SK-N-DZ (cell line): ENCODE measurements at regions not wholly inside any gene's neighbourhood (a gene's known extent, or its start where the extent isn't known, plus 50 kb on each side); places are given as distances from the start of the nearest gene placed in this dataset.

Experiments used
- DNase-seq: peaks from one replicate; pipeline ENCODE4 v3.0.0-alpha.2; 2015; ENCODE audit warnings: low spot score

GRCh38 chr21:23480591-23481270 lies 2126.6 kb downstream of the MRPL39 start:
- DNase-seq, result no peak

GRCh38 chr21:23478381-23478780 lies 2128.9 kb downstream of the MRPL39 start:
- no peak for DNase-seq

- peak; percentile 92 for DNase-seq
Observed at GRCh38 chr21:23475281-23476219, 2131.7 kb downstream of the MRPL39 start.

GRCh38 chr21:23471877-23472276 lies 2135.4 kb downstream of the MRPL39 start:
- no peak for DNase-seq

- DNase-seq, result no peak
Observed at GRCh38 chr21:23463365-23463764, 2143.9 kb downstream of the MRPL39 start.

GRCh38 chr21:23455676-23456075 lies 2151.6 kb downstream of the MRPL39 start:
- no peak for DNase-seq

GRCh38 chr21:23452384-23453083 lies 2154.7 kb downstream of the MRPL39 start:
- DNase-seq, result no peak

GRCh38 chr21:23445307-23445706 lies 2162.0 kb downstream of the MRPL39 start:
- DNase-seq, result peak; percentile 16

GRCh38 chr21:23438081-23438480 lies 2169.2 kb downstream of the MRPL39 start:
- DNase-seq, result peak; percentile 23

- peak; percentile 95 for DNase-seq
Observed at GRCh38 chr21:23402929-23403520, 2204.3 kb downstream of the MRPL39 start.

- peak; percentile 57 for DNase-seq
Observed at GRCh38 chr21:23401278-23401677, 2206.0 kb downstream of the MRPL39 start.

GRCh38 chr21:23398726-23399125 lies 2208.6 kb downstream of the MRPL39 start:
- DNase-seq, result peak; percentile 21

GRCh38 chr21:23394458-23394857 lies 2212.8 kb downstream of the MRPL39 start:
- no peak for DNase-seq

GRCh38 chr21:23384679-23385078 lies 2222.6 kb downstream of the MRPL39 start:
- no peak for DNase-seq

- DNase-seq, result peak; percentile 94
Observed at GRCh38 chr21:23374155-23374554, 2233.1 kb downstream of the MRPL39 start.

GRCh38 chr21:23356905-23357304 lies 2250.4 kb downstream of the MRPL39 start:
- no peak for DNase-seq

GRCh38 chr21:23316190-23316589 lies 2291.1 kb downstream of the MRPL39 start:
- no peak for DNase-seq

GRCh38 chr21:23308741-23309140 lies 2298.5 kb downstream of the MRPL39 start:
- no peak for DNase-seq

- DNase-seq, result no peak
Observed at GRCh38 chr21:23307065-23307464, 2300.2 kb downstream of the MRPL39 start.

- no peak for DNase-seq
Observed at GRCh38 chr21:23292292-23292691, 2294.1 kb downstream of the NCAM2 start.

GRCh38 chr21:23281917-23282316 lies 2283.7 kb downstream of the NCAM2 start:
- no peak for DNase-seq

GRCh38 chr21:23249760-23250159 lies 2251.6 kb downstream of the NCAM2 start:
- no peak for DNase-seq
